WTC11 (cell line): ENCODE measurements at regions not wholly inside any gene's neighbourhood (a gene's known extent, or its start where the extent isn't known, plus 50 kb on each side); places are given as distances from the start of the nearest gene placed in this dataset.

ENCODE experiments used
- ATAC-seq: fragments of 200-7000 bp; cut with Tn5 transposase; 2 replicates; pipeline ENCODE4 v1.10.0; 2021; ENCODE audit warnings: mild to moderate bottlenecking, moderate library complexity
- CTCF ChIA-PET: fragments of 300-600 bp; sonication (Branson Sonifier 250); formaldehyde crosslinking; loops from one replicate; lab custom pipeline; 2021; ENCODE audit warnings: antibody characterized with exemption; lab: Charles Lee
- POLR2A ChIA-PET: fragments of 350-600 bp; sonication (Branson Sonifier 250); formaldehyde crosslinking; loops from one replicate; lab custom pipeline; 2021; ENCODE audit warnings: antibody characterized with exemption; lab: Charles Lee
- DNase-seq: peaks from one replicate; pipeline ENCODE4 v3.0.0; 2021; ENCODE audit warnings: low spot score
- H3K27ac Mint-ChIP-seq: 2 replicates; pipeline ENCODE4 v1.8.0; 2021; ENCODE audit warnings: mixed read lengths
- H3K27me3 Mint-ChIP-seq: 2 replicates; pipeline ENCODE4 v1.8.0; 2021; ENCODE audit warnings: low read depth, mild to moderate bottlenecking, moderate library complexity, mixed read lengths
- H3K36me3 Mint-ChIP-seq: 2 replicates; pipeline ENCODE4 v1.8.0; 2021; ENCODE audit warnings: mixed read lengths
- H3K4me1 Mint-ChIP-seq: 2 replicates; pipeline ENCODE4 v1.8.0; 2022; ENCODE audit warnings: mixed read lengths
- H3K4me3 Mint-ChIP-seq: 2 replicates; pipeline ENCODE4 v1.8.0; 2021; ENCODE audit warnings: mild to moderate bottlenecking, moderate library complexity, mixed read lengths
- H3K9me3 Mint-ChIP-seq: 2 replicates; pipeline ENCODE4 v1.8.0; 2021; ENCODE audit warnings: mixed read lengths
- ATF1 ChIP-seq: sonication (generic); formaldehyde crosslinking; IDR thresholded peaks from 2 replicates; pipeline ENCODE4 v1.8.1; 2023; ENCODE audit warnings: mild to moderate bottlenecking, moderate library complexity, missing genetic modification reagents
- CDX4 ChIP-seq: fragments of 250-450 bp; sonication (Bioruptor Pico); IDR thresholded peaks from 2 replicates; pipeline ENCODE4 v1.9.0; 2021; ENCODE audit warnings: moderate library complexity, mild to moderate bottlenecking, inconsistent platforms, borderline replicate concordance
- GRHL2 ChIP-seq: fragments of 250-450 bp; sonication (Bioruptor Pico); IDR thresholded peaks from 2 replicates; pipeline ENCODE4 v1.8.0; 2022; ENCODE audit warnings: mild to moderate bottlenecking, moderate library complexity; ENCODE audit not compliant: insufficient replicate concordance, severe bottlenecking
- HMGA2 ChIP-seq: fragments of 250-450 bp; sonication (Bioruptor Pico); IDR thresholded peaks from 2 replicates; pipeline ENCODE4 v1.4.0; 2021; ENCODE audit warnings: mild to moderate bottlenecking, moderate library complexity
- JAZF1 ChIP-seq: fragments of 250-450 bp; sonication (Bioruptor Pico); IDR thresholded peaks from 2 replicates; pipeline ENCODE4 v1.9.0; 2021; ENCODE audit warnings: moderate library complexity, mild to moderate bottlenecking, inconsistent platforms
- MLX ChIP-seq: sonication (generic); formaldehyde crosslinking; IDR thresholded peaks from 2 replicates; pipeline ENCODE4 v1.8.1; 2023; ENCODE audit warnings: mild to moderate bottlenecking, missing genetic modification reagents, moderate library complexity
- MYBL2 ChIP-seq: sonication (generic); formaldehyde crosslinking; IDR thresholded peaks from 2 replicates; pipeline ENCODE4 v1.8.1; 2023; ENCODE audit warnings: mild to moderate bottlenecking, moderate library complexity, missing genetic modification reagents
- RORB ChIP-seq: fragments of 250-450 bp; sonication (Bioruptor Pico); IDR thresholded peaks from 2 replicates; pipeline ENCODE4 v1.9.0; 2021; ENCODE audit warnings: mild to moderate bottlenecking
- SMAD4 ChIP-seq: sonication (generic); formaldehyde crosslinking; IDR thresholded peaks from 2 replicates; pipeline ENCODE4 v1.8.0; 2022; ENCODE audit warnings: mild to moderate bottlenecking, missing genetic modification reagents
- ZBTB21 ChIP-seq: sonication (generic); formaldehyde crosslinking; IDR thresholded peaks from 2 replicates; pipeline ENCODE4 v1.8.1; 2023; ENCODE audit warnings: mild to moderate bottlenecking, missing genetic modification reagents, borderline replicate concordance
- ZNF121 ChIP-seq: sonication (generic); formaldehyde crosslinking; IDR thresholded peaks from 2 replicates; pipeline ENCODE4 v1.8.0; 2023; ENCODE audit warnings: missing genetic modification reagents
- ZNF232 ChIP-seq: sonication (generic); formaldehyde crosslinking; IDR thresholded peaks from 2 replicates; pipeline ENCODE4 v1.8.0; 2022; ENCODE audit warnings: mild to moderate bottlenecking, missing genetic modification reagents
- TF ChIP-seq, protein P1 (sequence below): fragments of 250-450 bp; sonication (Bioruptor Pico); conservative IDR thresholded peaks from 2 replicates; pipeline ENCODE4 v1.9.0; 2021; ENCODE audit warnings: mild to moderate bottlenecking
- TF ChIP-seq, protein P2 (sequence below): fragments of 250-450 bp; sonication (Bioruptor Pico); IDR thresholded peaks from 2 replicates; pipeline ENCODE4 v1.9.0; 2021; ENCODE audit warnings: mild to moderate bottlenecking, borderline replicate concordance
- TF ChIP-seq, protein P3 (sequence below): sonication (generic); formaldehyde crosslinking; IDR thresholded peaks from 2 replicates; pipeline ENCODE4 v1.8.0; 2022; ENCODE audit warnings: mild to moderate bottlenecking, missing genetic modification reagents

DNA sequence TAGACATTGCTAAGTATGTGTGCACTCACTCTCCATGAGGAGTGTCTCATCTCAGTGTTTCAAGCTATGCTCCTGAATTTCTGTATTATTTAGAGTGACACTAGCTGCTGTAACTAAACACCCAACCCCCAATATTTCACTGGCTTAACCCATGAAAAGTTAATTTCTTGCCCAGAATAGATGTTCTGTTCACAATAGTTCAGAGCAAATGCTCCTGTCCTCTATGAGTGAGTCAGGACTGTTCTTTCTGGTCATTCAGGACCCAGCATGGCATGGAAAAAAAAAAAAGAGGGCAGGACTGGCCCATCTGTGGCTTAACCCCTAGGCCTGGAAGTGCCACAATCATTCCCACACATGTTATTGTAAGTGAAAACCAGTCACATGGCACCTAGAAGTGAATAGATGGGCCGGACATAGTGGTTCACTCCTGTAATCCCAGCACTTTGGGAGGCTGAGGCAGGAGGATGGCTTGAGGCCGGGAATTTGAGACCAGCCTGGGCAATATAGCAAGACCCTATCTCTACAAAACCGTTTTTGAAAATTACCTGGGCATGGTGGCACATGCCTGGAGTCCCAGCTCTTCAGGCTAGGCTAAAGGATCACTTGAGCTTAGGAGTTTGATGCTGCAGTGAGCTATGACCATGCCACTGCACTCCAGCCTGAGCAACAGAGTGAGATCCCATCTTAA, 663.6 kb downstream of the IRS1 start:
- H3K4me3 Mint-ChIP-seq, result no peak overlapping the region
- TF ChIP-seq SMAD4 (CRISPR knock-in tag) (no peak), JAZF1 (no peak), ZNF121 (CRISPR knock-in tag) (peak; percentile 70; the same call in 1 of the 2 replicates)
- no peak for DNase-seq
- POLR2A ChIA-PET, result no interaction called here
- no peaks in the 10 kb centered on the region for H3K9me3 Mint-ChIP-seq
- H3K36me3 Mint-ChIP-seq, result no peaks in the 10 kb centered on the region
- no peaks in the 10 kb centered on the region for H3K27me3 Mint-ChIP-seq
- no peak for ATAC-seq
- CTCF ChIA-PET, result no interaction called here
- H3K27ac Mint-ChIP-seq, result no peak overlapping the region
- H3K4me1 Mint-ChIP-seq, result peaks cover 18% of the 10 kb centered on the region

DNA sequence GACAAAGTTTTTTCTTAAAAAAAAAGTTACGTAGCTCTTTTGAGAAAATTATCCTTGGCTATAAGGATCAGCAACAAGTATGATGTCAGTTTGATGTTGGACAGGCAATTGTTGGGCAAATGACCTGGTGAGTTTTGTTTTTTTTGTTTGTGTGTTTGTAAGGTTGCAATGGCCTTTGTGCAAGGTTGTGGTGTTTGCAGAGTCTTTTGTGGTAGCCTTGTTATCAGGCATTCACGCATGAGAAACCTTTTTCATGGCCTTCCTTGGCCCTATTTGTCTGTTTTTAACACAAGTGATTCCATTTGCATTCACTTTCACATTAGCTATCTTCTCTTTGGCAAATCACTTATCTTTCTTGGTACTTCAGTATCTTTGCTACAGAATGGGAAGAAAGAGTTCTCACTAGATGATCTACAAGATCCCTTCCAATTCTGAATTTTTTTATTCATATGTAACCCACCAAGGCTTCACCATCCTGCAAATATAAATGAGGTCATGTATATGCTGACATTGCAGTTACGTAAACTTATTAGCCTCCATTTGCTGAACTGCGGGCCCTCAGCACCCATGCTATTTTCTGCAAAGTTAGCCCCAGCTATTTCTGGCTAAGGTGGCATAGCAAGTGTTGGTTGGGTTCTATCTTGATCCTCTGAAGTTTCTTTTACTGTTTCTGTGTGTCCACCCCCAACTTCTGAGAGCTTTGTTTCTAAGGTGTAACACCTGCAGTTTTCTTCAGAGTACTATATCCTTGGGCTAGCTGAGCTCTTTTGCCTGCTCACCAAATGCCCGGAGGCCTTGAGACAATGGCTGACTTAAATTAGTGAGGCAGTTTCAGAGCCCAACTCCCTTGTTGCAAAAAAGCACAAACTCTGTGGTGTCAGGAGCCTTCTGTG, 667.1 kb downstream of the IRS1 start:
- Mint-ChIP-seq H3K27ac (no peak overlapping the region), H3K4me3 (no peak overlapping the region), H3K4me1 (peaks cover 18% of the 10 kb centered on the region), H3K27me3 (no peaks in the 10 kb centered on the region), H3K36me3 (no peaks in the 10 kb centered on the region), H3K9me3 (no peaks in the 10 kb centered on the region)
- TF ChIP-seq ZBTB21 (CRISPR knock-in tag), result no peak
- TF ChIP-seq, protein P1, sequence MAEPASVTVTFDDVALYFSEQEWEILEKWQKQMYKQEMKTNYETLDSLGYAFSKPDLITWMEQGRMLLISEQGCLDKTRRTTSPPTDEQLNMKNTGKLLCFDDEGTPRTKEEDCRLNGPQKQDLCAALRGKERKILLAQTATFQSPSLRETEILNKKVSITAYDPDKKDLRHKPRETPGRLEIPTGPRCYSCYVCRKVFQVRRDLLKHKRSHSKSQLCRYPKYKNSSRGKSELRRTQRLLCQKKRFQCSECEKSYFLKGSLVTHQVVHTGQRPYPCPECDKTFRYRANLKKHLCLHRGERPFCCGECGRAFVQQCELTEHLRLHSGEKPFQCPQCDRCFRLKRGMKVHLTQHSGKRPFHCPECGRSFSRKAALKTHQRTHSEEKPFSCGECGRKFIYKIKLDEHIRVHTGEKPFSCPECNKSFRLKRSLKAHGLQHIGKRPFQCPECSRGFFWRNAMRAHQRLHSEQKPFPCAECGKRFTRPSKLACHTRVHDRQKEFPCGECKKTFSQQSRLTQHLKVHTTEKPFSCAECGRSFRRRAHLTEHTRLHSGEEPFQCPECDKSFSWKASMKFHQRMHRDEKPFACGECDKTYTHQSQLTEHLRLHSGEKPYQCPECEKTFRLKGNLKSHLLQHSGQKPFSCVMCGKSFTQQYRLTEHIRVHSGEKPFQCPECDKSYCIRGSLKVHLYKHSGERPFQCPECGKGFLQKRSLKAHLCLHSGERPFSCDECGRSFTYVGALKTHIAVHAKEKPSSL (CRISPR knock-in tag), result no peak
- no peak for TF ChIP-seq GRHL2 (CRISPR knock-in tag)
- no peak for TF ChIP-seq ATF1 (CRISPR knock-in tag)
- TF ChIP-seq MYBL2 (CRISPR knock-in tag), result no peak
- TF ChIP-seq HMGA2 (CRISPR knock-in tag), result no peak
- TF ChIP-seq, protein P2, sequence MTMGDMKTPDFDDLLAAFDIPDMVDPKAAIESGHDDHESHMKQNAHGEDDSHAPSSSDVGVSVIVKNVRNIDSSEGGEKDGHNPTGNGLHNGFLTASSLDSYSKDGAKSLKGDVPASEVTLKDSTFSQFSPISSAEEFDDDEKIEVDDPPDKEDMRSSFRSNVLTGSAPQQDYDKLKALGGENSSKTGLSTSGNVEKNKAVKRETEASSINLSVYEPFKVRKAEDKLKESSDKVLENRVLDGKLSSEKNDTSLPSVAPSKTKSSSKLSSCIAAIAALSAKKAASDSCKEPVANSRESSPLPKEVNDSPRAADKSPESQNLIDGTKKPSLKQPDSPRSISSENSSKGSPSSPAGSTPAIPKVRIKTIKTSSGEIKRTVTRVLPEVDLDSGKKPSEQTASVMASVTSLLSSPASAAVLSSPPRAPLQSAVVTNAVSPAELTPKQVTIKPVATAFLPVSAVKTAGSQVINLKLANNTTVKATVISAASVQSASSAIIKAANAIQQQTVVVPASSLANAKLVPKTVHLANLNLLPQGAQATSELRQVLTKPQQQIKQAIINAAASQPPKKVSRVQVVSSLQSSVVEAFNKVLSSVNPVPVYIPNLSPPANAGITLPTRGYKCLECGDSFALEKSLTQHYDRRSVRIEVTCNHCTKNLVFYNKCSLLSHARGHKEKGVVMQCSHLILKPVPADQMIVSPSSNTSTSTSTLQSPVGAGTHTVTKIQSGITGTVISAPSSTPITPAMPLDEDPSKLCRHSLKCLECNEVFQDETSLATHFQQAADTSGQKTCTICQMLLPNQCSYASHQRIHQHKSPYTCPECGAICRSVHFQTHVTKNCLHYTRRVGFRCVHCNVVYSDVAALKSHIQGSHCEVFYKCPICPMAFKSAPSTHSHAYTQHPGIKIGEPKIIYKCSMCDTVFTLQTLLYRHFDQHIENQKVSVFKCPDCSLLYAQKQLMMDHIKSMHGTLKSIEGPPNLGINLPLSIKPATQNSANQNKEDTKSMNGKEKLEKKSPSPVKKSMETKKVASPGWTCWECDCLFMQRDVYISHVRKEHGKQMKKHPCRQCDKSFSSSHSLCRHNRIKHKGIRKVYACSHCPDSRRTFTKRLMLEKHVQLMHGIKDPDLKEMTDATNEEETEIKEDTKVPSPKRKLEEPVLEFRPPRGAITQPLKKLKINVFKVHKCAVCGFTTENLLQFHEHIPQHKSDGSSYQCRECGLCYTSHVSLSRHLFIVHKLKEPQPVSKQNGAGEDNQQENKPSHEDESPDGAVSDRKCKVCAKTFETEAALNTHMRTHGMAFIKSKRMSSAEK (CRISPR knock-in tag), result no peak
- TF ChIP-seq, protein P3, sequence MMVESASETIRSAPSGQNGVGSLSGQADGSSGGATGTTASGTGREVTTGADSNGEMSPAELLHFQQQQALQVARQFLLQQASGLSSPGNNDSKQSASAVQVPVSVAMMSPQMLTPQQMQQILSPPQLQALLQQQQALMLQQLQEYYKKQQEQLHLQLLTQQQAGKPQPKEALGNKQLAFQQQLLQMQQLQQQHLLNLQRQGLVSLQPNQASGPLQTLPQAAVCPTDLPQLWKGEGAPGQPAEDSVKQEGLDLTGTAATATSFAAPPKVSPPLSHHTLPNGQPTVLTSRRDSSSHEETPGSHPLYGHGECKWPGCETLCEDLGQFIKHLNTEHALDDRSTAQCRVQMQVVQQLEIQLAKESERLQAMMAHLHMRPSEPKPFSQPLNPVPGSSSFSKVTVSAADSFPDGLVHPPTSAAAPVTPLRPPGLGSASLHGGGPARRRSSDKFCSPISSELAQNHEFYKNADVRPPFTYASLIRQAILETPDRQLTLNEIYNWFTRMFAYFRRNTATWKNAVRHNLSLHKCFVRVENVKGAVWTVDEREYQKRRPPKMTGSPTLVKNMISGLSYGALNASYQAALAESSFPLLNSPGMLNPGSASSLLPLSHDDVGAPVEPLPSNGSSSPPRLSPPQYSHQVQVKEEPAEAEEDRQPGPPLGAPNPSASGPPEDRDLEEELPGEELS, result no peak
- no peak for TF ChIP-seq MLX (CRISPR knock-in tag)
- no peak for TF ChIP-seq RORB
- TF ChIP-seq ZNF232 (CRISPR knock-in tag), result no peak
- TF ChIP-seq CDX4 (CRISPR knock-in tag), result no peak
- DNase-seq (no peak), ATAC-seq (no peak)
- ChIA-PET POLR2A (no interaction called here), CTCF (no interaction called here)
